CD4-positive, CD25-positive, alpha-beta regulatory T cell (primary cell): ENCODE measurements at regions not wholly inside any gene's neighbourhood (a gene's known extent, or its start where the extent isn't known, plus 50 kb on each side); places are given as distances from the start of the nearest gene placed in this dataset.

Experiments used
- ATAC-seq, 2 donors: fragments of 150-1000 bp; cut with Tn5 transposase; one replicate each; pipeline ENCODE4 v1.10.0; 2021; ENCODE audit warnings: low read depth in 2 of 2, moderate number of reproducible peaks in 2 of 2, moderate library complexity in 1 of 2
- DNase-seq, 3 donors: peaks; one replicate each; pipeline versions ENCODE4 v3.0.0 to v3.0.0-alpha.2; 2012 to 2022; ENCODE audit warnings: mixed read lengths in 1 of 3
- H3K27ac ChIP-seq: one replicate; pipeline ENCODE4 v1.7.0; 2013; ENCODE audit warnings: mild to moderate bottlenecking, low read length; ENCODE audit not compliant: insufficient read depth, poor library complexity, severe bottlenecking
- H3K27me3 ChIP-seq: one replicate; pipeline ENCODE4 v1.7.0; 2013; ENCODE audit warnings: low read length; ENCODE audit not compliant: control insufficient read depth, insufficient read depth
- H3K36me3 ChIP-seq: one replicate; pipeline ENCODE4 v1.7.0; 2013; ENCODE audit warnings: mild to moderate bottlenecking, low read length, moderate library complexity; ENCODE audit not compliant: control insufficient read depth, insufficient read depth
- H3K4me1 ChIP-seq: 2 replicates; pipeline ENCODE4 v1.7.0; 2013; ENCODE audit warnings: mild to moderate bottlenecking, low read length; ENCODE audit not compliant: insufficient read depth, control insufficient read depth, poor library complexity, severe bottlenecking
- H3K4me3 ChIP-seq: one replicate; pipeline ENCODE4 v1.7.0; 2013; ENCODE audit warnings: low read depth, mild to moderate bottlenecking, low read length, moderate library complexity
- H3K9me3 ChIP-seq, 2 experiments: 1 replicate in 1 of 2; 2 replicates in 1 of 2; pipeline ENCODE4 v1.7.0; 2013; ENCODE audit warnings: low read length in 2 of 2, mild to moderate bottlenecking in 1 of 2, moderate library complexity in 1 of 2; ENCODE audit not compliant: control insufficient read depth in 2 of 2
- H3K27ac Mint-ChIP-seq, 3 donors: one replicate each; pipeline ENCODE4 v1.8.0; 2020 to 2022; ENCODE audit warnings: mild to moderate bottlenecking in 3 of 3, mixed read lengths in 3 of 3, moderate library complexity in 2 of 3
- H3K27me3 Mint-ChIP-seq: one replicate; pipeline ENCODE4 v1.8.0; 2022; ENCODE audit warnings: mild to moderate bottlenecking, mixed read lengths
- H3K36me3 Mint-ChIP-seq: one replicate; pipeline ENCODE4 v1.8.0; 2020; ENCODE audit warnings: mixed read lengths
- H3K4me1 Mint-ChIP-seq, 4 donors: one replicate each; pipeline ENCODE4 v1.8.0; 2020 to 2022; ENCODE audit warnings: mixed read lengths in 4 of 4, mild to moderate bottlenecking in 1 of 4
- H3K4me3 Mint-ChIP-seq, 4 donors: one replicate each; pipeline ENCODE4 v1.8.0; 2020 to 2022; ENCODE audit warnings: mild to moderate bottlenecking in 4 of 4, mixed read lengths in 4 of 4, moderate library complexity in 3 of 4
- H3K9me3 Mint-ChIP-seq, 7 donors: one replicate each; pipeline ENCODE4 v1.8.0; 2020 to 2022; ENCODE audit warnings: mixed read lengths in 7 of 7, mild to moderate bottlenecking in 3 of 7, moderate library complexity in 2 of 7

GRCh38 chr9:78607853-78608252, 310.9 kb downstream of the PSAT1 start:
- Histone ChIP-seq H3K27me3 (no peaks in the 10 kb centered on the region), H3K27ac (no peak overlapping the region), H3K4me1 (no peaks in the 10 kb centered on the region), H3K9me3 (no peaks in the 10 kb centered on the region), H3K4me3 (no peak overlapping the region), H3K36me3 (no peaks in the 10 kb centered on the region)
- Mint-ChIP-seq H3K4me3 (no peak overlapping the region), H3K27me3 (peaks cover 4% of the 10 kb centered on the region), H3K9me3 (peaks cover 0 to 2% (median 0%) of the 10 kb centered on the region in 7 donors), H3K27ac (no peak overlapping the region), H3K36me3 (no peaks in the 10 kb centered on the region), H3K4me1 (no peaks in the 10 kb centered on the region)
- DNase-seq: no peak
- no peak for ATAC-seq

DNA sequence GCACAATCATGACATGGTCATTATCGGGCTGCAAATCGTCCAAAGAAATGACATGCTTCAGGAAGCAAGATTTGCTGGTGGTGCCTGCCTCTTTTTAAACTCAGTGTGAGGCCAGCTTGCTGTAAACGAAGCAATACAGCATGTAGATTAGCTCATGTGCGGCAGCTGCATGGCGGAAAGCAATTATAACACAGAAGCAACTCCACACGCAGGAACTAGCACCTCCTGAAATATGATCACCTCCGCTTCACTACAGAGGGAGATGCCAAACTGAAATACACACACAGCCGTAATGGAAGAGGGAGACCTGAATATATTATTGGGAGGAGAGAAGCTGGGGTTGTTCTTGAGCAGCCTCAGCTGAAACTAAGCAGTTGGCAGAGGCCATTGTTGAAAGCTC, 312.5 kb downstream of the PSAT1 start:
- no peaks in the 10 kb centered on the region for H3K4me1 Mint-ChIP-seq
- peaks cover 0 to 1% (median 0%) of the 10 kb centered on the region in 7 donors for H3K9me3 Mint-ChIP-seq
- Histone ChIP-seq H3K4me1 (no peaks in the 10 kb centered on the region), H3K36me3 (no peaks in the 10 kb centered on the region), H3K4me3 (no peak overlapping the region), H3K27me3 (no peaks in the 10 kb centered on the region), H3K9me3 (no peaks in the 10 kb centered on the region), H3K27ac (no peak overlapping the region)
- H3K36me3 Mint-ChIP-seq: no peaks in the 10 kb centered on the region
- ATAC-seq (no peak), DNase-seq (no peak)
- H3K27ac Mint-ChIP-seq: no peak overlapping the region
- no peak overlapping the region for H3K4me3 Mint-ChIP-seq
- peaks cover 4% of the 10 kb centered on the region for H3K27me3 Mint-ChIP-seq

GRCh38 chr9:78612091-78612490, 315.2 kb downstream of the PSAT1 start:
- no peaks in the 10 kb centered on the region for H3K9me3 Mint-ChIP-seq

DNA sequence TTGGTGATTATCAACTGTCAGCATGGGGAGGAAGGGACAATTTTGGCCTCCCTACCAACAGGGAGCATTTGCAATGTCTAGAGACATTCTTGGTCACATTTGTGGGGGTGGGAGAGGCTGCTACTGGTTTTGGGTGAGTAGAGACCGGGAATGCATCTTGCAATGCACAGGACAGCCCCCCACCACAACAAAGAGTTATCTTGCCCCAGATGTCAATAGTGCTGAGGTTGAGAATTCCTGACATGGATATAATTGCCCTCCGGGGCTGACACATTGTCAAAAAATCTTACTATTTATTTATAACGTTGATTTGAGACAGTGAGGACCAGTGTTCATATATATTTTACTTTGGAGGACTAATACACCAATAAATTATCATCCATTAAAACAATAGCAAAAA, 316.1 kb downstream of the PSAT1 start:
- Histone ChIP-seq H3K36me3 (no peaks in the 10 kb centered on the region), H3K27ac (no peak overlapping the region), H3K9me3 (no peaks in the 10 kb centered on the region), H3K27me3 (no peaks in the 10 kb centered on the region), H3K4me1 (no peaks in the 10 kb centered on the region), H3K4me3 (no peak overlapping the region)
- ATAC-seq: no peak
- no peak for DNase-seq
- Mint-ChIP-seq H3K4me1 (no peaks in the 10 kb centered on the region), H3K9me3 (peaks cover 0 to 2% (median 0%) of the 10 kb centered on the region in 7 donors), H3K27me3 (peaks cover 4% of the 10 kb centered on the region), H3K36me3 (no peaks in the 10 kb centered on the region), H3K4me3 (no peak overlapping the region), H3K27ac (no peak overlapping the region)

More at GRCh38 chr9:78612091-78612490, 315.2 kb downstream of the PSAT1 start:
- peaks cover 4% of the 10 kb centered on the region for H3K27me3 Mint-ChIP-seq
- Histone ChIP-seq H3K9me3 (no peaks in the 10 kb centered on the region), H3K4me3 (no peak overlapping the region), H3K4me1 (no peaks in the 10 kb centered on the region), H3K36me3 (no peaks in the 10 kb centered on the region), H3K27ac (no peak overlapping the region), H3K27me3 (no peaks in the 10 kb centered on the region)
- no peaks in the 10 kb centered on the region for H3K36me3 Mint-ChIP-seq
- ATAC-seq: no peak
- H3K4me3 Mint-ChIP-seq: no peak overlapping the region
- no peaks in the 10 kb centered on the region for H3K4me1 Mint-ChIP-seq
- no peak for DNase-seq
- no peak overlapping the region for H3K27ac Mint-ChIP-seq

DNA sequence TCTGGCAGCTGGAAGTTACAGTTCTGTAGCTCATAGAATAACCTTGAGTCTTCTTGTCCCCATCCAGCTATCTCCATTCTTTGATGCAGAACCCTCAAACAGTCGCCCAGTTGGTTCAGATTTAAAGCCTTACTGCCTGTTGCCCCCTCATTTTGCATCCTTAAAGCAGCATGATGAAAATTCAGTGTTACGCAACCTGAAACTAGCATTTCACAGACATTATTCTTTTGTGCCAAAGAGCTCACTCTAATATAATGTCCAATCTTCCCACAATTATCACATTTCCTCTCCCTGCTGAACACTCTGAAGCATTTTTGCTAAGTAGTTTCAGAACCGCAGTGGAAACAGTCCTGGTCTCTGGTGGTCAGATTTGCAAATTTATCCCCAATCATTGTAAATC, 318.0 kb downstream of the PSAT1 start:
- Histone ChIP-seq H3K4me1 (no peaks in the 10 kb centered on the region), H3K36me3 (no peaks in the 10 kb centered on the region), H3K4me3 (no peak overlapping the region), H3K27ac (no peak overlapping the region), H3K9me3 (no peaks in the 10 kb centered on the region), H3K27me3 (no peaks in the 10 kb centered on the region)
- no peak for ATAC-seq
- no peak for DNase-seq
- Mint-ChIP-seq H3K4me3 (no peak overlapping the region), H3K27ac (no peak overlapping the region), H3K4me1 (no peaks in the 10 kb centered on the region), H3K27me3 (peaks cover 4% of the 10 kb centered on the region), H3K36me3 (no peaks in the 10 kb centered on the region), H3K9me3 (peaks cover 0 to 2% (median 0%) of the 10 kb centered on the region in 7 donors)

GRCh38 chr9:78615372-78615771, 318.4 kb downstream of the PSAT1 start:
- Mint-ChIP-seq H3K36me3 (no peaks in the 10 kb centered on the region), H3K9me3 (peaks cover 0 to 2% (median 0%) of the 10 kb centered on the region in 7 donors), H3K27me3 (peaks cover 2% of the 10 kb centered on the region), H3K4me3 (no peak overlapping the region), H3K4me1 (no peaks in the 10 kb centered on the region), H3K27ac (no peak overlapping the region)
- no peak overlapping the region for H3K27ac ChIP-seq
- no peaks in the 10 kb centered on the region for H3K36me3 ChIP-seq
- H3K9me3 ChIP-seq: no peaks in the 10 kb centered on the region
- no peak overlapping the region for H3K4me3 ChIP-seq
- DNase-seq (no peak), ATAC-seq (no peak)
- H3K27me3 ChIP-seq: no peaks in the 10 kb centered on the region
- no peaks in the 10 kb centered on the region for H3K4me1 ChIP-seq

DNA sequence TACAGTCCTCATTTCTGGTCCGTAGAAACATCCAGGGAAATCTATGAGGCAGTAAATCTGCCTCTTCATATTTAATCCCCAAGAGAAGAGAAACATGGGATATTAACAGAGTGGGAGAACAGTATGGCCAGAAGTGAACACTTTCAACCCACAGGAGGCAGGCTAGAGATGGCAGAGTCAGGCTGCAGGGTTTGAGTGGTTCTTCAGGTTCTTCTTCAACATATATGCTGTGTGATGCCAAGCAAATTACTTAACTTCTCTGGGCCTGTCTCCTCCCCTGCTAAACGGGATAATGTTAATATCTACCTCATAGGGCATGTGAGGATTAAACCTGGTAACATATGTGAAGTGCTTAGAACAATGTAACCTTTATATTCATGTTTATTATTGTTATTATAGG, 321.8 kb downstream of the PSAT1 start:
- Histone ChIP-seq H3K4me3 (no peak overlapping the region), H3K27me3 (no peaks in the 10 kb centered on the region), H3K4me1 (no peaks in the 10 kb centered on the region), H3K27ac (no peak overlapping the region), H3K9me3 (no peaks in the 10 kb centered on the region), H3K36me3 (no peaks in the 10 kb centered on the region)
- DNase-seq: no peak
- no peak for ATAC-seq
- Mint-ChIP-seq H3K4me3 (no peak overlapping the region), H3K9me3 (peaks cover 0 to 6% (median 0%) of the 10 kb centered on the region in 7 donors), H3K27ac (no peak overlapping the region), H3K4me1 (no peaks in the 10 kb centered on the region), H3K27me3 (no peaks in the 10 kb centered on the region), H3K36me3 (no peaks in the 10 kb centered on the region)

- Histone ChIP-seq H3K36me3 (no peaks in the 10 kb centered on the region), H3K4me1 (no peaks in the 10 kb centered on the region), H3K27ac (no peak overlapping the region), H3K9me3 (no peaks in the 10 kb centered on the region), H3K4me3 (no peak overlapping the region), H3K27me3 (no peaks in the 10 kb centered on the region)
- peaks cover 0 to 6% (median 0%) of the 10 kb centered on the region in 7 donors for H3K9me3 Mint-ChIP-seq
- no peak overlapping the region for H3K27ac Mint-ChIP-seq
- H3K4me1 Mint-ChIP-seq: no peaks in the 10 kb centered on the region
- H3K27me3 Mint-ChIP-seq: no peaks in the 10 kb centered on the region
- ATAC-seq: no peak
- H3K36me3 Mint-ChIP-seq: no peaks in the 10 kb centered on the region
- DNase-seq: no peak
- H3K4me3 Mint-ChIP-seq: no peak overlapping the region
Measured at GRCh38 chr9:78620303-78620702, 323.4 kb downstream of the PSAT1 start.
